ENCODE measurements at regions not wholly inside any gene's neighbourhood (a gene's known extent, or its start where the extent isn't known, plus 50 kb on each side); places are given as distances from the start of the nearest gene placed in this dataset.

GRCh38 chr21:28332796-28333195 is 659.9 kb downstream of the LTN1 start:
- DNase-seq (ENCODE audit: low spot score in 2 of 2) (no peak), ATAC-seq (ENCODE audit: low read depth) (no peak)
- Mint-ChIP-seq H3K4me3 (no peak overlapping the region), H3K9me3 (peaks cover 1% of the 10 kb centered on the region), H3K36me3 (no peaks in the 10 kb centered on the region), H3K27ac (no peak overlapping the region), H3K4me1 (no peaks in the 10 kb centered on the region), H3K27me3 (no peaks in the 10 kb centered on the region)

DNA sequence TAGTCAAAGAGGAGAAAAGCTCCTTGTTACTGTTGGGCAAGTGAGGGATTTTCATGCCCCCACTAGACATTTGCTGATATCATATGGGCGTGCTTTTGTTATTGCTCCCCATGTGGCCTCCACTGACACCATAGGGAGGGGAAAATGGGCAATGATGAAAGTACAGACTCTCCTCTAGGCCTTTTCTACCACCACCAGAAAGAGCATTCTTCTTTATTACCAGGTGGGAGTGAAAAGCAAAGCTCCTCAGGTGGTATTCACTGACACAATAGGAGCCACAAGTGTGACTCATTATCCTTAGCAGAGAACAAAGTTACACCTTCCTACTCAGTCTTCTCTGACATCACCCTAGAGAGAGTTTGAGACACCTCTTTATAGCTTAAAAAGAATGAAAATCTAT is 667.1 kb downstream of the LTN1 start:
- Mint-ChIP-seq H3K36me3 (no peaks in the 10 kb centered on the region), H3K27me3 (no peaks in the 10 kb centered on the region), H3K9me3 (peaks cover 12% of the 10 kb centered on the region), H3K4me3 (no peak overlapping the region), H3K27ac (no peak overlapping the region), H3K4me1 (no peaks in the 10 kb centered on the region)
- ATAC-seq (ENCODE audit: low read depth), result no peak
- DNase-seq (ENCODE audit: low spot score in 2 of 2), result no peak

DNA sequence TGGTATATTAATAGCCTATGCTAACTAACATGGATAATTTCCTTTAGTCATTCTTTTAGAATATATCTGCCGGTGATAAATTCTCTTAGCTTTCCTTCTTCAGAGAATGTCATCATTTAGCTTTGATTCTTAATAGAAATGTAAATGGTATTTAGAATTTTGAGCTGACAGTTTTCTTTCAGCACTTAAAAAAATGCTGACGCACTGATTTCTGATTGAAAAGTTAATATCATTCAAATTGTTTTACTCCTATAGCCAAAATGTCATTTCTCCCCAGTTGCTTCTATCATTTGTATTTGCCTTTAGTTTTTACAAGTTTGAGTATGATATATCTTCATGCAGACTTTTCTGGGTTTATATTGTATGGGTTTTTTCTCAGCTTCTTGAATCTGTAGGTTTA is 668.0 kb downstream of the LTN1 start:
- no peak for DNase-seq (ENCODE audit: low spot score in 2 of 2)
- H3K4me1 Mint-ChIP-seq, result no peaks in the 10 kb centered on the region
- H3K4me3 Mint-ChIP-seq, result no peak overlapping the region
- peaks cover 12% of the 10 kb centered on the region for H3K9me3 Mint-ChIP-seq
- no peak overlapping the region for H3K27ac Mint-ChIP-seq
- H3K36me3 Mint-ChIP-seq, result no peaks in the 10 kb centered on the region
- ATAC-seq (ENCODE audit: low read depth), result no peak
- no peaks in the 10 kb centered on the region for H3K27me3 Mint-ChIP-seq

- Mint-ChIP-seq H3K27me3 (no peaks in the 10 kb centered on the region), H3K27ac (no peak overlapping the region)
Observed at GRCh38 chr21:28317177-28317950, 675.3 kb downstream of the LTN1 start.

GRCh38 chr21:28311411-28312190 is 681.1 kb downstream of the LTN1 start:
- no peaks in the 10 kb centered on the region for H3K4me1 Mint-ChIP-seq
- no peak for ATAC-seq (ENCODE audit: low read depth)
- no peaks in the 10 kb centered on the region for H3K36me3 Mint-ChIP-seq
- no peak overlapping the region for H3K4me3 Mint-ChIP-seq
- DNase-seq (ENCODE audit: low spot score in 2 of 2), result no peak
- no peak overlapping the region for H3K27ac Mint-ChIP-seq
- no peaks in the 10 kb centered on the region for H3K27me3 Mint-ChIP-seq
- peaks cover 7% of the 10 kb centered on the region for H3K9me3 Mint-ChIP-seq

More at GRCh38 chr21:28317177-28317950, 675.3 kb downstream of the LTN1 start:
- Mint-ChIP-seq H3K4me1 (no peaks in the 10 kb centered on the region), H3K36me3 (no peaks in the 10 kb centered on the region), H3K9me3 (peaks cover 12% of the 10 kb centered on the region), H3K4me3 (no peak overlapping the region)
- ATAC-seq (ENCODE audit: low read depth) (no peak), DNase-seq (ENCODE audit: low spot score in 2 of 2) (no peak)

DNA sequence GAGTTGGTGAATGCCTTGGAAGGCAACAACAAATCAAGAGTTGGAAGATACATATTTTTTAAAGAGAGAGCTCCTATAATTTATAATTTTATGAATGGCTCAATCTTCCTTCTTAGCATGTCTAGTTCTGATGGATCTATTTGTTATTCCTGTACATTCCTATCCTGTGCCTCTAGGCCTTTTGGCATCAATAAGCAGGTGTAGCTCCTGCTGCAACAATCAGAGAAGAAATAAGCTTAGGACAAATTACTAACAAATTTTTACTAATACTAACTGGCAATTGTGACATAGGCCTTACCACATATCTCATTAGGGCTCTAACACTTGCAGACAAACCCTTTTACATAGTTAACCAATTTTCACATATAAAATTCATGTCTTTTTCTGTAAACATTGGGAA is 682.0 kb downstream of the LTN1 start:
- H3K9me3 Mint-ChIP-seq, result peaks cover 7% of the 10 kb centered on the region

DNA sequence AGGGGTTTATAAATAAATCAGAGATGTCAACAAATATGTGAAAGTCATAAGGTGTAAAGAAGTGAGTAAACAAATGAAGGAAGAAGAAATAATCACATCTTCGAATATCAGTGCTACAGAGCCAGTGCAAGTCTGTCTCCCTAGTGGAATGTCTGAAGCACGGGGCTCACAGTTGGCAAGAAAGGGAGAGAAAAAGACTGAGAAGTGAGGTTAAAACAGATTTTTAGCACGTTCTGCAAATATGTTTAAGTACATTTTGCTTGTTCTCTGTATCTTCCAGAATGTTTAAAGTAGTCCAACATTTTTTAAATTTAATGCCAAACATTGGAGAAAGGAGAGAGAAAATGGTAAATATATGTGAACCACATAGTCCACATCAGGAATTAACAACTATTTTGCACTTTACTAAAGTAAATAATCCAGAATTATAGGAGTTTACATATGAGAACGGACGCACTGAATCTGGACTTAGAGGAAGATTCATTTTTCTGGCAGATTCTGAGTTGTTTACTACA is 682.4 kb downstream of the LTN1 start:
- no peak overlapping the region for H3K4me3 Mint-ChIP-seq
- no peak overlapping the region for H3K27ac Mint-ChIP-seq
- no peak for DNase-seq (ENCODE audit: low spot score in 2 of 2)
- peaks cover 3% of the 10 kb centered on the region for H3K27me3 Mint-ChIP-seq
- no peak for ATAC-seq (ENCODE audit: low read depth)
- H3K36me3 Mint-ChIP-seq, result no peaks in the 10 kb centered on the region
- no peaks in the 10 kb centered on the region for H3K4me1 Mint-ChIP-seq
- H3K9me3 Mint-ChIP-seq, result peaks cover 10% of the 10 kb centered on the region

More for the DNA sequence above, 682.0 kb downstream of the LTN1 start:
- H3K27me3 Mint-ChIP-seq, result no peaks in the 10 kb centered on the region
- H3K27ac Mint-ChIP-seq, result no peak overlapping the region
- DNase-seq (ENCODE audit: low spot score in 2 of 2) (no peak), ATAC-seq (ENCODE audit: low read depth) (no peak)
- H3K4me3 Mint-ChIP-seq, result no peak overlapping the region
- H3K36me3 Mint-ChIP-seq, result no peaks in the 10 kb centered on the region
- no peaks in the 10 kb centered on the region for H3K4me1 Mint-ChIP-seq

DNA sequence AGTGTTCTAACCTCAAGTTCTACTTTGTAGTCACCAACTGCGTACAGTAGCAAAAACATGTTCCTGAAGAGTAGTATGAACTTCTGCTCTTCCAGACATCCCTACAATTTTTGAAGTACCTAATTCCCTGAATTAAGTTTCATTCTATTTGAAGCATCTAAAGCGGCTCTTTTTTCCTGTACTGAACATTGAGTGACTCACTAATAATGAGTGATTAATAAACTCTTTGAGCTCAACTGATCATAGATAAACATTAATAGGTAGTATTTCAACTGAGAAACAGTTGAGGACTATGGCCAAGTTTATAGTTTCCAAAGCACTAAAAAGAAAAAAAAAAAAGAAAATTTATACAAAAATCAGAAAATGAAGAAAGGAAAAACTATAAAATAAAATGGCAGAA is 683.1 kb downstream of the LTN1 start:
- Mint-ChIP-seq H3K4me1 (no peaks in the 10 kb centered on the region), H3K27me3 (peaks cover 3% of the 10 kb centered on the region), H3K27ac (no peak overlapping the region), H3K4me3 (no peak overlapping the region), H3K9me3 (peaks cover 10% of the 10 kb centered on the region), H3K36me3 (no peaks in the 10 kb centered on the region)
- DNase-seq (ENCODE audit: low spot score in 2 of 2) (no peak), ATAC-seq (ENCODE audit: low read depth) (no peak)

DNA sequence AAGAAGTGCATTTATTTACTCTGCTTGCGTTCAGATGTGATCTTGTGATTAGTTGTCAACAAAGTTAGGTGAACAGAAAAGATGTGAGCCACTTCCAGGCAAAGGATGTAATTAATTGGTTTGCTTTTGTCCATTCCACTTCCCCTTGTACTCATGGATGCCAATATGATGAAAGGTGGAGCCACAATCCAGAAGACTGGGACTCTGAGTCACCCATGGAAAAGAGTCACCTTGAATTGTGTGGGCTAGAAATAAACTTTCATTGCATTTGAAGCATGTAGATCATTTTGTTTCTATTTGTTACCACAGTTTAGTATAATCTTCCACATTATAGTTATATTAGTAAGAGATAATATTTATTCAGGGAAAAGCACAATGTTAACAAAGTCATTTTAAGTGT is 684.2 kb downstream of the LTN1 start:
- ATAC-seq (ENCODE audit: low read depth), result no peak
- peaks cover 3% of the 10 kb centered on the region for H3K27me3 Mint-ChIP-seq
- no peak for DNase-seq (ENCODE audit: low spot score in 2 of 2)

DNA sequence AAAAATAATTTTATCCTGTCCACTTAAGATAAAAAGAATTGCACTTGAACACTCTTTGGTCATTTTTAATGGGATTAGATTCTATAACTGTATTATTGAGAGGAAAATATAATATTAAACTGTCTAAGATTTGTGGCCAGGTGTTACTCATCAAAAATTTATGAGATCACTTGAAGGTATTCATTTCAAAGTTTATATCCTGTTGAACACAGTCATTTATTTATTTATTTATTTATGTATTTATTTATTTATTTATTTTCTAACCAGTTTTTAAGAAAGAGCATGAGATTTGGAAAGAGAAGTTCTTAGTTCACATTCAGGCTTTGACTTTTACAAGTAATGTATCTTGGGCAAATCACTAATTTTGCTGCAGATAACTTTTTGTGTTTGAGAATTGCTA is 692.7 kb downstream of the LTN1 start:
- H3K27me3 Mint-ChIP-seq, result peaks cover 2% of the 10 kb centered on the region
- H3K36me3 Mint-ChIP-seq, result no peaks in the 10 kb centered on the region
- no peaks in the 10 kb centered on the region for H3K4me1 Mint-ChIP-seq
- H3K27ac Mint-ChIP-seq, result no peak overlapping the region
- ATAC-seq (ENCODE audit: low read depth) (no peak), DNase-seq (ENCODE audit: low spot score in 2 of 2) (no peak)
- H3K4me3 Mint-ChIP-seq, result no peak overlapping the region
- peaks cover 2% of the 10 kb centered on the region for H3K9me3 Mint-ChIP-seq

More for the DNA sequence above, 684.2 kb downstream of the LTN1 start:
- Mint-ChIP-seq H3K36me3 (no peaks in the 10 kb centered on the region), H3K9me3 (peaks cover 10% of the 10 kb centered on the region), H3K4me3 (no peak overlapping the region), H3K27ac (no peak overlapping the region), H3K4me1 (no peaks in the 10 kb centered on the region)

GRCh38 chr21:28298251-28298672 is 694.4 kb downstream of the LTN1 start:
- H3K4me3 Mint-ChIP-seq, result no peak overlapping the region
- ATAC-seq (ENCODE audit: low read depth) (no peak), DNase-seq (ENCODE audit: low spot score in 2 of 2) (no peak)
- H3K9me3 Mint-ChIP-seq, result peaks cover 2% of the 10 kb centered on the region
- H3K27ac Mint-ChIP-seq, result no peak overlapping the region
- no peaks in the 10 kb centered on the region for H3K36me3 Mint-ChIP-seq
- H3K4me1 Mint-ChIP-seq, result no peaks in the 10 kb centered on the region
- peaks cover 2% of the 10 kb centered on the region for H3K27me3 Mint-ChIP-seq

DNA sequence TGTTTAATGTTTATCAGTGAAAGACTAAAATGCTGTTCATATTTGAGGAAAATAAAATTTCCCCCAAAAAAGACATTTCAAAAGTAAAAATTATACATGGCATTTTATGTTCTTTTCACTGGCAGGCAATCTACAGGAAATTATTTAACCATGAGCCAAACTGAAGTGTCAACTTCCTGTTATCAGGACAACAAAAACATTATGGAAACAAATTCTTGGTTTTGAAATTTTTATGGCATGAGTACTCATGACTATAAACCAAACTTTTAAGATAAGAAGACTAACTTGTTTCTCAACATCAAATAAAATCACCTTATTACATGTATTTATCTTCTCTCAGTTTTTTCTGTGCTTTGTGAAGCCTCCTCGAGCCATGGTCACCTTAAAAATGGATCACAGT is 698.6 kb downstream of the LTN1 start:
- Mint-ChIP-seq H3K9me3 (peaks cover 4% of the 10 kb centered on the region), H3K27me3 (peaks cover 2% of the 10 kb centered on the region), H3K4me3 (no peak overlapping the region), H3K27ac (no peak overlapping the region), H3K36me3 (peaks cover 1% of the 10 kb centered on the region), H3K4me1 (no peaks in the 10 kb centered on the region)
- no peak for DNase-seq (ENCODE audit: low spot score in 2 of 2)
- no peak for ATAC-seq (ENCODE audit: low read depth)

- Mint-ChIP-seq H3K4me3 (no peak overlapping the region), H3K36me3 (no peaks in the 10 kb centered on the region), H3K27me3 (no peaks in the 10 kb centered on the region), H3K4me1 (no peaks in the 10 kb centered on the region), H3K9me3 (peaks cover 4% of the 10 kb centered on the region), H3K27ac (no peak overlapping the region)
- no peak for DNase-seq (ENCODE audit: low spot score in 2 of 2)
- ATAC-seq (ENCODE audit: low read depth), result no peak
Observed at GRCh38 chr21:28283641-28284490, 708.8 kb downstream of the LTN1 start.

DNA sequence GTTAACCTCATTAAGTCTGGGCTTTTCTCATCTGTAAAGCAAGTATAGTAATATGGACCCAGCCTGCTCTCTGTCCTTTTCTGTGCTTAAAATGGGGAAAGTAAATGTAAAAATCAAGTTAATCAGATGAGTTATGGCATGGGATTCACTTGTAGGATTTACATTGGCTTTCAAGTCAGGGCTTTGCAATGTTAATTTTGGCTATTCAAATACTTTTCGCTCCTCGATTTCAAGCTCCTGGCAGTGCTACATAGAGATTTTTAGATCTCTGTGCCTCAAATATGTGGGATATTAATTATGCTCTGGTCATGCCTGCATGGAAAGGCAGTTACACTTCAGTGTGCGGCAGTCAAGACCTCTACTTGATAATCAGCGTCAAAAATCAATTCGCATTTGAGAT is 709.8 kb downstream of the LTN1 start:
- H3K4me1 Mint-ChIP-seq, result no peaks in the 10 kb centered on the region

More for the DNA sequence above, 709.8 kb downstream of the LTN1 start:
- H3K4me3 Mint-ChIP-seq, result no peak overlapping the region
- ATAC-seq (ENCODE audit: low read depth), result no peak
- no peaks in the 10 kb centered on the region for H3K36me3 Mint-ChIP-seq
- DNase-seq (ENCODE audit: low spot score in 2 of 2), result no peak
- H3K9me3 Mint-ChIP-seq, result peaks cover 3% of the 10 kb centered on the region
- H3K27me3 Mint-ChIP-seq, result no peaks in the 10 kb centered on the region
- H3K27ac Mint-ChIP-seq, result no peak overlapping the region
